HG03025 (cell line): ENCODE measurements at regions not wholly inside any gene's neighbourhood (a gene's known extent, or its start where the extent isn't known, plus 50 kb on each side); places are given as distances from the start of the nearest gene placed in this dataset.
"Not testable (repeated sequence)": the region's sequence is repeated elsewhere in the genome, so short reads cannot be mapped to it uniquely, and the experiment has no call there.

Source experiments
- ATAC-seq: cut with Tn5 transposase; IDR thresholded peaks from one replicate; pipeline ENCODE4 v1.9.1; 2021; ENCODE audit warnings: mild to moderate bottlenecking, moderate library complexity; ENCODE audit not compliant: unreplicated experiment, low FRiP score

GRCh38 chr1:95850763-95851162, 616.8 kb downstream of the RWDD3 start:
- no peak for ATAC-seq

DNA sequence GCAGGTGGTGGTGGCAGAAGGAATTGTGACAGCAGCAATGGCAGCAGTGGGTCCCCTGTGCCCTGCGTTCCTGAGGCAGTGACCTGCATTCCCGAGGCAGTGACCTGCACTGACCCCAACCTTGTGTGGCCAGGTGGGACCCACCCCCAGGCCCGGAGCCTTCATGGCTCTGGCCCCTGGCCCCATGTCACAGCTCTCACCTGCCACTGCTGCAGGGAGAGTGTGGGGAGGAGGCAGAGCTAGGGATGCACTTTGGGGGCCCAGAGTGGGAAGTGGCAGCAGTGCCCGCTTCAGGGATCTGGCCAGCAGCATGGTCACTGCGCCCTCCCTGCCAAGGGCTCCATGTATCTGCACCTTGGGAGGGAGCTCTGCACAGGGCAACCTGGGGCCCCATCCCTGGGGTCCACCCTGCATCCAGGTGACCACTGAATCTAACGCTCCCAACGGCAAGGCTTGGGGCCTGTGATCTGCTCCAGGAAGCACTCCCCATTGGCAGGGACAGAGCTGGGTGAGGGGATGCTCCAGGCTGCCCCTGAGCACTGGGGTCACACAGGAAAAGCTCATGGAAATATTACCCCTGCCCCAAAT, 618.6 kb downstream of the RWDD3 start:
- ATAC-seq: no peak

DNA sequence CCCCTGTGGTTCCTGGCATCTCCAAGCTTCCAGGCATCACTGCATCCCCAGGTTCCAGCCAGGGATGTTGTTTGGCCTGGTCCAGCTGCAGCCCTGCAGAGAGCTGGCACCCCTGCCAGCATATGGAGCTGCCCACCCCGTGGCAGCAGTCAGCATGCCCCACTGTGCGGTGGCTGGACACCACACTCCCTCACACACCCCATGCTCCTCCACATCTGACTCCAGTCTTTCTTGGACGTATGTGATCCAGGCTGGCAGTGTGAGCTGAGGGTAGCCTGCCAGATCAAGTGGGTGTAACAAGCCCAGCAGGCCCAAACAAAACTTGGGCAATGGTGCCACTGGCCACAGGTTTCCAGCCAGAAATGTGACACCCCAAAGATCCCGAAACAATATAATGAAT, 620.4 kb downstream of the RWDD3 start:
- no peak for ATAC-seq

- no peak for ATAC-seq
Observed at GRCh38 chr1:95863086-95863485, 629.1 kb downstream of the RWDD3 start.

- no peak for ATAC-seq
Observed at GRCh38 chr1:95865769-95866168, 631.8 kb downstream of the RWDD3 start.

DNA sequence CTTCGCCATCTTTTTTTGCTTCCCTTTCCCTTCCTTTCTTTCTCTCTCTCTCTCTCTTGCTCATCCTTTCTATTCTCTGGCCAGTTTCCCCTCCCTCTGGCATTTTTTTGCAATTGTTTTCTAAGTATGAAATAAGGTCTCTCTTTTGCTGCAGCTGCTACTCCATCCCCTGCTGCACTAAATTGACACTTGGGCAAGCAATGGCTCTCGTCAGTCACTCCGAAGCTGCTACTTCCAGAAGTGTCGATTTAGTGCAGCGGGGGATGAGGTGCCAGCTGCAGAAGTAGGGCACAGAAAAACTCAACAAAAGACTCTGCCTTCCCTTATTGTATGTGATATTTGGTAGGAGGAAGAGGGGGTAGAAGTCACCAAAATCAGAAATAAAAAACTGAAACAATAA, 642.3 kb downstream of the RWDD3 start:
- no peak for ATAC-seq

DNA sequence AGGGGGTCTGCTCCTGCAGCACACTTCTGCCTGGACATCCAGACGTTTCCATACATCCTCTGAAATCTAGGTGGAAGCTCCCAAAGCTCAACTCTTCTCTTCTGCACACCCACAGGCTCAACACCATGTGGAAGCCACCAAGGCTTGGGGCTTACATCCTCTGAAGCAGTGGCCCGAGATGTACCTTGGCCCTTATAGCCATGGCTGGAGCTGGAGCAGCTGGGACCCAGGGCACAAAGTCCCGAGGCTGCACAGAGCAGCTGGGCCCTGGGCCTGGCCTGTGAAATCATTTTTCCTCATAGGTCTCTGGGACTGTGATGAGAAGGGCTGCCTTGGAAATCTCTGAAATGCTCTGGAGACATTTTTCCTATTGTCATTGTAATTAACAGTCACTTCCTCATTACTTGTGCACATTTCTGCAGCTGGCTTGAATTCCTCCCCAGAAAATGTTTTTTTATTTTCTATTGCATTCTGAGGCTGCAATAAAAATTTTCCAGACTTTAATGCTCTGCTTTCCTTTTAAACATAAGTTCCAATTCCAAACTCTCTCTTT, 645.6 kb downstream of the RWDD3 start:
- no peak for ATAC-seq

DNA sequence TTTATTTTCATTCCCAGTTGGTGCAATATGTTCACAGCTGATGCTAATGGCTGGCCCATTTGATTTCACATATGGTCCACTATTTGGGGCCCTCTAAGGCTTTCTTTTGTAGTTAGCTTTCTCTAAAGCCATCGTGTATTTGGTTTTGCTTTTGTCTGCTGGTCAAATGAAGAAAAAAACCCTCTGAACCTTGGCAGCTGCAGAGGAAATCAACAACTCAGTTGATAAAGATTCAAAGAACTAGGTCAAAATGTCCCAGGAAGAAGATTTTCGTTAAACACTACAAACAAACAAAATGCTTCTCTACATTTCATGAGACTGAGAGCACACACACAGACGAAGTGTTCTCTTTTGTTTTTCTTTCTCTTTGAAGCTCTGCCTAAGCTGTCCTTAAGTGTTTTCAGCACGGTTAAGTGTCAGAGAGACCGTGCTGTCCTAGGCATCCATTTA, 655.0 kb downstream of the RWDD3 start:
- no peak for ATAC-seq

DNA sequence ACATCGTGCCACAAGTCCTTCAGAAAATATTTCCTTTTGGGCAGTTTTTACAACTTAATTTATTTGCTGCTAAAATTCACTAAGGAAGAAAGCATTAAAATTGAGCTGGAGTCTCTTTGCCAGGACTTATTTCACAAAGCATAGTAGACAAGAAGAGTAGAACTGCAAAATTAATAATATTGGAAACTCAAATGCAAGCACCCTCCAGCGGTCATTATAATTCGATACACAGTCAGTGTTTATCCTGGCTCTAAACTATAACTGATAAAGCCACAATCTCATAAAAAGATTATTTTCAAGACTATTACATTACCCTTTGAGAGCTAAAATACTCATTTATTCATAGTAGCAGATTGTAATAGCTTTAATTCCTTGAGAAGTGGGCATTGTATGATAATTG, 655.4 kb downstream of the RWDD3 start:
- no peak for ATAC-seq

- ATAC-seq: no peak
Observed at GRCh38 chr1:95893921-95894320, 659.9 kb downstream of the RWDD3 start.

GRCh38 chr1:95903060-95903459, 669.0 kb downstream of the RWDD3 start:
- no peak for ATAC-seq

GRCh38 chr1:95905818-95906395, 671.9 kb downstream of the RWDD3 start:
- ATAC-seq: no peak

DNA sequence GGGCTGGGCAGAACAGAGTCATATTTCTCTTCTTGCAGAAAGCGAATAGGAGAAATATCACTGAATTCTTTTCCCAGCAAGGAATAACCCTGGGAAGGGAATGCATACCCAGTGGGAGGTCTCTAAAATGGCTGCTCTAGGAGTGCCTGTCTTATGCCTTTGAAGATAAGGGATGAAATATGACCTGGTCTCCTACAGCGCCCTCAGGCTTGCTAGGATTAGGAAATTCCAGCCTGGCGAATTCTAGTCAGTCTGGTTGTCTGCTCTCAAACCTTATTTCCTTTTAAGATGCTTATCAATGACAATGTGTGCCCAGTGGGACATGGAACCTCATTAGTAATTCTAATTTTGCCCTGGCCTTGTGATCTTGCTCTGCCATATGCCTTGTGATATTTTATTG, 677.7 kb downstream of the RWDD3 start:
- ATAC-seq: not testable (repeated sequence)

DNA sequence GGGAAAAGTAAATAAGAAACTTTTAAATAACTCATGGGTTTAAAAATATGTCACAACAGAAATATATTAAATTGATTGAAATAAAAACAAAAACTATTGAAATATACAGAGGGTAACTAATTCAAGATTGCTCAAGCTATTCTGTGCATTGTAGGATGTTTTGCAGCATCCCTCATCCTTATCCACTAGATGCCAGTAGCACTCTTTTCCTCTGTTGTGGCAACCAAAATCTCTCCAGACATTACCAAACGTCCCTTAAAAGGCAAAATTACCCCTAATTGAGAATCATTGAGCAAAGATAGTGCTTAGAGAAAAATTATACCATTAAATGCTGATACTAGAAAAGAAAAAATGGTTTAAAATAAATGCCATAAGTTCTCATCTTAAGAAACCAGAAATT, 682.6 kb downstream of the RWDD3 start:
- ATAC-seq: no peak

GRCh38 chr1:95924684-95925083, 690.7 kb downstream of the RWDD3 start:
- ATAC-seq: no peak

DNA sequence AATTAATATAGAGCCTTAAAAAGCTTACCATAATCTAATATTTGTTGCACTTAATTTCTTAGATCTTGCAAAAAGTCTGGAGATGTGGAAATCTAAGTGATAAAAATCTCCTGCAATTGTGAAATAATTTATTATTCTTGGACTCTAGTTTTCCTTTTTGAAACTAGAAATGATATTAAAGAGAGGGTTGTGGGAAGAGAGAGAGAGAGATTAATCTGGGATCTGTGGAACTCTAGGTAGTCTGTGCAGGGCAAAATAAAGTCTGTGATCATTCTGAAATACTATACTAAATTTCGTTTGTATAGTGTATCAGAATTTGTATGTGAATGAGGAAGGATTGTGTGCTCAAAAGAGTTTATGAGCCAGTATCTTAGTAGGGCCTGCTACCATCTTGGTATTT, 692.3 kb downstream of the RWDD3 start:
- ATAC-seq: no peak

DNA sequence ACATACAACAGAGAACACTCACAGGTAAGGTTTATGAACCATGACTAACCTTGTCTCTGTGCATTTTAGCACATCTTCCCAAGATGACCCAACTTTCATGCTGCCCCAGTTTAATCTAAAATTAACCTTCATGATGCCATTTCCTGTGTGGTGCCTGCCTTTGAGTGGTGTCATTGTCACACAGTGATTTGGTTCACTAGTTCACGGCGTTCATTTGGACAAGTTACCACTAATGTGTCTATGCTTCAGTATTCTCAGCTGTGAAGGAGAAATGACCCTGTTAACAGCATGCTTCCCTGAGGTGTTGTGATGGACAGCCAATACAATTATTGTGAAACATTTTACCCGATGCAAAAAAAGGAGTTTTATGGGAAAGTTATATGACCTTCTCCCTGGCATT, 693.1 kb downstream of the RWDD3 start:
- ATAC-seq: no peak

GRCh38 chr1:95935719-95936118, 701.7 kb downstream of the RWDD3 start:
- ATAC-seq: no peak

DNA sequence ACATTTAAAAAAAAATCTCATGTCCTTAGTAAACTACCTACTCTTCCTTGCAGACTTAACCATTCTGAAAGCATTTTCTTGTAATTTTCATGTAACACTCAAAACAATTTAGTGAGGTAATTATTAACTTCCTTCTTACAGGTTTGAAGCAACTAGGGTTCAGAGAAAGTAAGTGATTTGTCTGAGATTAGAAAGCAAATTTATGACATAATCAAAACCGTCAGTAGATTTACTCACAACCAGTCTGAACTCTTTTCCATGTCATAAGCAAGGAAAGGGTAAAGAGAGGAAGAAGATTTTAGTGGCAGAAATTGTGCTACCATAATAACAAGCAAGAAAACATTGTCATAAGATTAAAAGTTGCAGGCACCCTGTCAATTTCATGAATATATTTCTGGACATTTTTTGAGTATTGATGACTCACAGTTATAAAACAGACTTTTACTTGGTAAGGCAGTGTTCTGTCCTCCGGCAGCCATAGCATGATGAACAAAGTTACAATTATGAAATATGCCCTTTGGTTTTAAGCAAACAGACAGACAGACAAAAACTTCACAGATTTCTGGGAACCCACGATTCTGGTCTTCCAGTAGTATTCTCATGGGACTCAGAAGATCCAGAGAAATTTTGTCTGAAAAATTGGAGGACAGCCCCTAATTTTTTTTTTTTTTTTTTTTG, 707.2 kb downstream of the RWDD3 start:
- no peak for ATAC-seq

GRCh38 chr1:95948023-95948422, 714.0 kb downstream of the RWDD3 start:
- no peak for ATAC-seq

- ATAC-seq: no peak
Observed at GRCh38 chr1:95951371-95952102, 717.5 kb downstream of the RWDD3 start.
